ENCODE measurements at regions not wholly inside any gene's neighbourhood (a gene's known extent, or its start where the extent isn't known, plus 50 kb on each side); places are given as distances from the start of the nearest gene placed in this dataset.

DNA sequence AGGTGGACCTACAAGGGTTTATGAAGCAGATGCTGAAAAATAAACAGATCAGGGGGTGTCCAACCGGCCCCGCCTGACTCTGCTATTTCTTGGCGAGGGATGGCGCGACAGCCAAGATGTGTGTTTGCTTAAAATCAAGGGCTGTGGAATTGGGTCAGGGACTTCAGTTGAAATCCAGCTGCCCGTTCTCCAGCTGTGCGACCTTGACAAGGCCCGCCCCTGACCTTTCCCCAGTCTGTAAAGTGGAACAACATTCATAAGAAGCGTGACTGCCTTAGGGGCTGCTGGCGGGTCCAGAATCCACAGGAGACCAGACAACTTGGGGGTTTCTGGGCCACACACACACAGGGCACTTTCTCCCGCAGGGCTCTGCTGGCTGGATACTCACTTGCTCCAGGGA lies 517.5 kb downstream of the PREX1 start:
- H3K9me3 ChIP-seq, result no peaks in the 10 kb centered on the region
- H3K4me1 ChIP-seq, result no peaks in the 10 kb centered on the region
- no peaks in the 10 kb centered on the region for H3K27me3 ChIP-seq
- no peak for ATAC-seq
- no peak overlapping the region for H3K4me3 ChIP-seq
- no peaks in the 10 kb centered on the region for H3K36me3 ChIP-seq (replicated peaks in 1 of 2; ENCODE audit: insufficient read depth in 1 of 2, low read depth in 2 of 2)
- TF ChIP-seq, protein P1, sequence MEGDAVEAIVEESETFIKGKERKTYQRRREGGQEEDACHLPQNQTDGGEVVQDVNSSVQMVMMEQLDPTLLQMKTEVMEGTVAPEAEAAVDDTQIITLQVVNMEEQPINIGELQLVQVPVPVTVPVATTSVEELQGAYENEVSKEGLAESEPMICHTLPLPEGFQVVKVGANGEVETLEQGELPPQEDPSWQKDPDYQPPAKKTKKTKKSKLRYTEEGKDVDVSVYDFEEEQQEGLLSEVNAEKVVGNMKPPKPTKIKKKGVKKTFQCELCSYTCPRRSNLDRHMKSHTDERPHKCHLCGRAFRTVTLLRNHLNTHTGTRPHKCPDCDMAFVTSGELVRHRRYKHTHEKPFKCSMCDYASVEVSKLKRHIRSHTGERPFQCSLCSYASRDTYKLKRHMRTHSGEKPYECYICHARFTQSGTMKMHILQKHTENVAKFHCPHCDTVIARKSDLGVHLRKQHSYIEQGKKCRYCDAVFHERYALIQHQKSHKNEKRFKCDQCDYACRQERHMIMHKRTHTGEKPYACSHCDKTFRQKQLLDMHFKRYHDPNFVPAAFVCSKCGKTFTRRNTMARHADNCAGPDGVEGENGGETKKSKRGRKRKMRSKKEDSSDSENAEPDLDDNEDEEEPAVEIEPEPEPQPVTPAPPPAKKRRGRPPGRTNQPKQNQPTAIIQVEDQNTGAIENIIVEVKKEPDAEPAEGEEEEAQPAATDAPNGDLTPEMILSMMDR (IDR thresholded peaks at IDR 0.05), result no peak
- no peak for TF ChIP-seq POLR2A (IDR thresholded peaks at IDR 0.05)
- no peak overlapping the region for H3K27ac ChIP-seq
- WGBS, 2 donors, result 57 to 62% methylated on average over 11 of the region's 11 CpGs
- peak in 1 of 4 donors; percentile 15 for DNase-seq
- intact Hi-C loops (cut with DNase I), result no loop called here

DNA sequence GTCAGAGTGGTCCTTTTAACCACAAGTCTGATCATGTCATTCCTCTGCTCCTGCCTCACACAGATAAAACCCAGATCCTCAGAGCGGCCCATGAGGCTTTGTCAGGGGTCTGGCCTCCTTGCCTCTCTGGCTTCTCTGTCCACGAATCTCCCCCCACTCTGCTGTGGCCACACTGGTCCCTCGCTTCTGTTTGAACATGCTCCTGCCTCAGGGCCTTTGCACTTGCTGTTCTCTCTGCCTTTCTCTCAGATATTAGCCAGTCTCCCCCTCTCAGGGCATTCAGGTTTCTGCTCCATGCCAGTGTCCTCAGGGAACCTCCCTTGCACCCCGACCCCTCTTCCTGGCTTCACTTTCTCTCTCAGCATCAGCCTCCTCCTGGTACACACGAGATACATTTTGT lies 518.5 kb downstream of the PREX1 start:
- intact Hi-C loops (cut with DNase I), result no loop called here
- Histone ChIP-seq H3K27ac (no peak overlapping the region), H3K27me3 (no peaks in the 10 kb centered on the region), H3K4me1 (no peaks in the 10 kb centered on the region), H3K36me3 (replicated peaks in 1 of 2; ENCODE audit: insufficient read depth in 1 of 2, low read depth in 2 of 2) (no peaks in the 10 kb centered on the region), H3K4me3 (no peak overlapping the region), H3K9me3 (no peaks in the 10 kb centered on the region)
- ATAC-seq (no peak), DNase-seq (no peak)
- TF ChIP-seq POLR2A (IDR thresholded peaks at IDR 0.05), result no peak
- TF ChIP-seq, protein P1 (IDR thresholded peaks at IDR 0.05), result no peak
- 62 to 64% methylated on average over 5 of the region's 5 CpGs for WGBS, 2 donors

DNA sequence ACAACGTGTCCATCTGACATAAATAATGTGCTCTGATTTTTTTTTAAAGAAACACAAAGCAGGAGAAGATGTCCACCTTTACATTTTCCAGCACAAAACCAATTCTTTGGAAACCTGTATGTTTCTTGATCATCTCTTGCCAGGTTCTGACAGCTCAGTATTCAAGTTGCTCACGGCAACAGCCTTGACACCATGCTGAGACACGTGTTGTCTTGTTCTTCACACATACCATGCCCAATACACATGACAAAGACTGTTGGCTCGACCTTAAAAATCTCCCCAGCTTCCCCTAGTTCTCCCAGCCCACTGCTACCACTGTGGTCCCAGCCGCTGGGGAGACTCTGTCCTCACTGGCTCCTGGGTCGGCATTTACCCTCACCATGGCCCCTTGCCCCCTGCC lies 518.9 kb downstream of the PREX1 start:
- intact Hi-C loops (cut with DNase I), result no loop called here
- 38 to 40% methylated on average over 6 of the region's 6 CpGs for WGBS, 2 donors
- H3K27ac ChIP-seq, result no peak overlapping the region

DNA sequence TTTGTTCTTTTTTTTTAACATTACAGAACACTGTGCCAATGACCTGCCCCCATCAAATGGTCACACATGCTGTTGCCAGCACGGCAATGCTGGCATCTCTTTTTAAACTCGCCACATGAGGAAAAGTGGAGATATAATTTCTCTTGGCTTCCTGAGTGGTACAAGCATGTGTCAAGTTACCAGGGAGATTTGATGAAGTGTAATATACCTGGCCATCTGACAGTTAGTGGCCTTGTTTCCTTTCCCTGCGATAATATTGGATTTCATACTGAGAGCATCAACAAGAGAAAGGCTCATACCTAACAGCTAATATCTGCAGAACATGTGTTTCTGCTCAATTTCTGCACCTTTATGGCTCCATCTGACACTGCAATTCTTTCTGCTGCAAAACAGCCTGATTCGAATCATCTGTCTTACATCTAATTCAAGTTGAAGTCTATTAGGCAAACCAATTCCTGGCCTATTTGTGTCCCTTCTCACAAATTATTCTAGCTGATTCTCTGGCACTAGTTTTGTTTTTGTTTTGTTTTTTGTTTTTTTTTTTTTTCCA lies 519.5 kb downstream of the PREX1 start:
- intact Hi-C loops (cut with DNase I), result no loop called here
- DNase-seq (no peak), ATAC-seq (no peak)
- Histone ChIP-seq H3K27ac (no peak overlapping the region), H3K9me3 (no peaks in the 10 kb centered on the region), H3K36me3 (replicated peaks in 1 of 2; ENCODE audit: insufficient read depth in 1 of 2, low read depth in 2 of 2) (no peaks in the 10 kb centered on the region), H3K27me3 (no peaks in the 10 kb centered on the region), H3K4me3 (no peak overlapping the region), H3K4me1 (no peaks in the 10 kb centered on the region)
- WGBS, 2 donors, result 44 to 72% methylated on average over 4 of the region's 4 CpGs
- TF ChIP-seq, protein P1 (IDR thresholded peaks at IDR 0.05), result no peak
- no peak for TF ChIP-seq POLR2A (IDR thresholded peaks at IDR 0.05)

More for the DNA sequence above, 518.9 kb downstream of the PREX1 start:
- ATAC-seq (no peak), DNase-seq (no peak)
- Histone ChIP-seq H3K4me1 (no peaks in the 10 kb centered on the region), H3K9me3 (no peaks in the 10 kb centered on the region), H3K27me3 (no peaks in the 10 kb centered on the region), H3K4me3 (no peak overlapping the region), H3K36me3 (replicated peaks in 1 of 2; ENCODE audit: insufficient read depth in 1 of 2, low read depth in 2 of 2) (no peaks in the 10 kb centered on the region)
- TF ChIP-seq POLR2A (IDR thresholded peaks at IDR 0.05), result no peak
- TF ChIP-seq, protein P1 (IDR thresholded peaks at IDR 0.05), result no peak

DNA sequence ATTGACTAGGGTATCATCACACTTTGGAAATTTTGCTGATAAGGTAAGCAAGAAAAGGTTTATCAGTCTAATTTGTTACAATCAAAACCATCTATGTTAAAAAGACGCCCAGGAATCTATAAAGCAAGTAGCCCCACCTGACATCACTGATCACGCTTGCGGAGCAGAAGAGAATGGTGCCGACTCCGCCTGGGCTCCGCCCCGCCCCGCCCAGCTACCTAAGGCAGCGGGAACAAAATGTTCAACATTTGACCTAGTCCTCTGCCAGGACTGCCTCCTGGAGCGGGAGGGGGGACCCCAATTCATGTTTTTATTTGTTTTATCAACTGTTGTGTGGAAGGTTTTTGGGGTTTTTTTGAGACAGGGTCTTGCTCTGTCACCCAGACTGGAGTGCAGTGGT lies 520.5 kb downstream of the PREX1 start:
- H3K9me3 ChIP-seq, result no peaks in the 10 kb centered on the region
- DNase-seq (no peak), ATAC-seq (no peak)
- H3K4me1 ChIP-seq, result no peaks in the 10 kb centered on the region
- H3K27me3 ChIP-seq, result no peaks in the 10 kb centered on the region
- WGBS, 2 donors, result 73 to 77% methylated on average over 10 of the region's 10 CpGs
- no peak overlapping the region for H3K4me3 ChIP-seq
- TF ChIP-seq POLR2A (IDR thresholded peaks at IDR 0.05), result no peak
- TF ChIP-seq, protein P1 (IDR thresholded peaks at IDR 0.05), result no peak
- no peak overlapping the region for H3K27ac ChIP-seq
- H3K36me3 ChIP-seq (replicated peaks in 1 of 2; ENCODE audit: insufficient read depth in 1 of 2, low read depth in 2 of 2), result no peaks in the 10 kb centered on the region
- intact Hi-C loops (cut with DNase I), result no loop called here

Measured in body of pancreas (tissue), 4 donors.